GM18858 (cell line): ENCODE measurements at regions not wholly inside any gene's neighbourhood (a gene's known extent, or its start where the extent isn't known, plus 50 kb on each side); places are given as distances from the start of the nearest gene placed in this dataset.
"Not testable (repeated sequence)": the region's sequence is repeated elsewhere in the genome, so short reads cannot be mapped to it uniquely, and the experiment has no call there.

Experiments used
- ATAC-seq: cut with Tn5 transposase; IDR thresholded peaks from one replicate; pipeline ENCODE4 v1.9.1; 2021; ENCODE audit not compliant: unreplicated experiment

DNA sequence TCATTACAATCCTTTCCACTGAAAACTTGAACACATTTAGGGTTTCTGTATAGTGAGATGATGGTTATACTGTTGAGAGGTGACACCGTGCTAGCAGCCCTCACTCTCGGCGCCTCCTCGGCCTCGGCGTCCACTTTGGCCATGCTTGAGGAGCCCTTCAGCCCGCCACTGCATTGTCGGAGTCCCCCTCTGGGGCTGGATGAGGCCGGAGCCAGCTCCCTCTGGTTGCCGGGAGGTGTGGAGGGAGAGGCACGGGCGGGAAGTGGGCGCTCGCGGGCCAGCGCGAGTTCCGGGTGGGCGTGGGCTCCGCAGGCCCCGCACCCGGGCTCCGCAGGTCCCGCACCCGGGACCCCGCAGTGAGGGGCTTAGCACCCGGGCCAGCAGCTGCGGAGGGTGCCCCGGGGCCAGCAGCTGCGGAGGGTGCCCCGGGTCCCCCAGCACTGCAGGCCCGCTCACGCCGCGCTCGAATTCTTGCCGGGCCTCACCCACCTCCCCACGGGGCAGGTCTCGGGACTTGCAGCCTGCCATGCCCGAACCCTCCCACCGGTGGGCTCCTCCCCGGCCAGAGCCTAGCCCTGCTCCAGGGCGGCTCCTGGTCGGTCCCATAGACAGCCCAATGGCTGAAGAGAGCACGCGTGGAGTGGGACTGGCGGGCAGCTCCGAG, 145.9 kb upstream of the ZNF608 start:
- ATAC-seq, result no peak

DNA sequence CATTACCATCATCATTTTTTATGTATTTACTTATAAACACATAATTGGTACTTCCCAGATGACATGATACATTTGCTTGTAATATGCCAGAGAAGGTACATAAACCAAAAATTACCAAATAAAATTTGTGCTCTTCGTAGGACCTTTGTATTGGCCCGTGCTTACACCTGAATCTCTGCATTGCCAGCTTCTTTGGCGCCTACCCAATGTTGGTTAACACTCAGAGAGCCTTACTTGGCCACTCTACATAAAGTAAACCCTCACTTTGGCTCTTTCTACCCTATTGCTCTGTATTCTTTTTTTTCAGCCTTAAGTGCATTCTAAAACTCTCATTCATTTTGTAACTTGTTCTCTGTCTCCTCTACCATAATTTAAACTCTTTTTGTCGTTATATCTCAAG, 148.1 kb upstream of the ZNF608 start:
- ATAC-seq, result no peak

DNA sequence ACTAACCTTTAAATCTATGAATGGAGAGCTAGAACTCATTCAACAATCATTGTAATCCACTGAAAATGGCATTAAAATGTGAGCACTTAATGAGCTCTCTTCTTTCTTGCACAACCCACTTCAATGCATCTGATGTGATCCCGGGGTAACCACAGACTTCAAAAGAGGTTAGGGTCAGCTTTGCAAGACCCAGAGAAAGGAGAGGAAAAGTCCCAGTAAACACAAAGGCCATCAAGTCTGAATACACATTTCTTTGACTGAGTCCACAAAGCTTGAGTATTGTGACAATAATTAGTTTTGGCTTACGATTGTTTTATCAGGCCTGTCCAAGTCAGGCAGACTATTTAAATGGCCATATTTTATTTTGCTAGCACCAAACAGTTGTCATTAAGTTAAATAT, 148.8 kb upstream of the ZNF608 start:
- no peak for ATAC-seq

DNA sequence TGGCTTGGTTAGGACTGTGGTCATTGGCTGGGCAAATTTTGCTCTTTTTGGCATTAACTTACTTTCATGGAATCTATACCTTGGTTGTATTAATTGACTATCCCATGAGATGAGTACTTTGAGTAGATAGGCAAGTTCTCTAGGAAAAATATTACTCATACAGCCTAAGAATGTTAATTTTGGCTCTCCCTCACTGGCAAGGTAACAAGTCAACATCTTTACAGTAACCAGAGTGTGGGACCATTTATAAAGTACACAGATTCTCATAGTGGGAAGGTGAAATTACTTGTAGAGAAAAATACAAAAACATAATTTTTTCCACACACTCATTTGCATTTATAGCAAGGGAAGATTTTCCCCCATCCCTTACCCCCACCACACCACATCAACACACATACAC, 154.6 kb upstream of the ZNF608 start:
- no peak for ATAC-seq

DNA sequence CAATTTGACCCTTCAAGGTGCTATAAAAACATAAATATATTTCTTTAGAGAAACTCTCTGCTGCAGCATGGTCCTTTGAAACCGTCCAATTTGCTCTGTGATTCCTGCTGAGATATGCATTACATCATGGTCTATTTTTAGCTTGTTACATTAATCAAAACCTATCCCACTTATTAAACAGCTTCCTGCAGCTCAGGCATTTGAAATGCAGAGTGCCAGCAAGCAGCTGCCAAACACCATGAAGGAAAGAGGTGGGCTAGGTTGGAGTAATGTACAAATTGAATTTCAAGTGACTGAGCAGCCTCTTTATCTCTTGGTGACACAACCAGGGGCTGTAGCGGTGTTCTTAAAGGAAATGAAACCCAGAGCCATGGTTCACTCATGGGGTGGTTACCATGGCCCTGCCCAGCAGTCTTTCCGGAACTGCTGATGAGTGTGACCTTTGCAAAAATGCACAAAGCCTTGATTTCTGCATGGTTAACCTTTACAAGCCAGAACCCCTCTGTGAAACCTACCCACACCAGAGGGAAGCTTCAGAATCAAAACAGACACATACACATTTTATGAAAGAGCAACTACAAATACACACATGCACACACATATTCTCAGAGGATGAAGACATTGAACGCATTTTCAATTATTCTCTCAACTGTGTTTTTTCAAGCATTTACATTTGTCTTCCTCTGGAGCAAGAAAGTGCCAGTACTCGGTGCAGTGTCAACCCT, 155.8 kb upstream of the ZNF608 start:
- ATAC-seq, result peak; percentile 97

DNA sequence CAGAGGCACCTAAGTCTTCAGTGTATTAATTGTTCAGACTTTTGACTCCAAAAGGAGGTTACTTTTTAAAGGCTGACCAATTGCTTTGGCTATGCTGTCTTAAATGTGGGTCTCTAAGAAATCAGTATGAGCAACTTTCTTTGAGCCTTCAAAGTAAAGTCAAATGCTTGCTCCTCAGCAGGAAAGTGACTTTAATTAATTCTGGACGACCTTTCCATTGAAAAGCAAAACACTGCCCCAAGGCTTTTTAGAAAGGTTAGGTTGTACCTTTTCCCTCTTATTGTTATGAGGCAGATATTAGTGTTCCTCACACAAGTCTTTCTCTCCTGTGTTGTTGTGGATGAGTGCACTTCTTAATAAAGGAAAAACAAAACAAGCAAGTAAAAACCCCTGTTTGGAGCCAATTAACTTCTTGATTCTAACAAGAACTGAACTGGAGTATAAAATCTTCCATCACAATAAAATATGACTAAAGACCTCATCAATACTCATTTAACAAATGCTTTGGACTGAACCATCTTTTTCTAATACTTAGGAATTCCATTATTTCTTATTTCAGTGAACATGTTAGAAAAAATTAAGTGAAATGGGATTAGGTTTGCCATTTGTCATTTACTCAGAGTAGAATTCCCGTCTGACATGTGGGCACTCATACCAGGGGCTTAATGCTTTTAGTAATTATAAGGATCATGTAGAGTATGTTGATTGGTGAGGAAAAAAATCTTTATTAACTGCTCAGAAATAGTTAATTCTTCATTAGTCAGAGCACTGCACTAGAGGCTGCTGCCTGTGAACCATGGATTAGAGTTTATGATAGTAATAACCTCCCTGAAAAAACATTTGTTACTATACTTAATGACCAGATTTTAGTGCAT, 159.1 kb upstream of the ZNF608 start:
- no peak for ATAC-seq

DNA sequence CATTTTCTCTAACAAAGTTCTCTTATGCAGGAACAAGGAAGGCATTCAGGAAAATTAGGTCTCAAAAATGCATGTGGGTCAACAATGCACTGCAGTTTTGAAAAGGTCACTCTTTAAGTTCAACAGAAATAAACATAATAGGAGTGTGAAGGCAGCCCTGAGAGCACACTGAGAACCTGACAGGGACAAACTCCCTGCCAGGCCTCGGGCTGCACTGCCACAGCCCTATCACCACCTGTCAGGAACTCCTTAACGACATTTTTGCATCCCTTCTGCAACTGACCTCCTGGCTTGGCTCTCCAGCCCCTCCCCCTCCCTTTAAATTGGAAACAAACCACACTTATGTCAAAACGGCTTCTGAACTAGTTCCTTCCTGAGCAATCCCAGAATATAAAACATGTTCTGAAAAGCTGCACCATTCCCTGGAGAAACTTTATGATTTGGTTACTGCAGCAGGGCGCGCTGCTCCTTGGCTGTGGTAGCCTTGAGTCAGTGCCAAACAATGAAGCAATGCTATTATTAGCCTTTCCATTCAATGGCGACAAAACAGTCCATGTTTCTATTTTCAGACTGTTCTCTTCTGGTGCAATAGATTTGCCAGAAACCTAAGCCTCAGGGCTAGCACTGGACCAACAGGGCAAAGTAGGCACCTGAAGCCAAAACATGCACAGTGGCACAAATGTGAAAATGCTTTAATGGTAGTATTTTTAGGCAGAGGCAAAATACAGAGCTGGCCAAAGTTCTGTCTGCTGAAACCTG, 160.1 kb upstream of the ZNF608 start:
- ATAC-seq, result no peak

DNA sequence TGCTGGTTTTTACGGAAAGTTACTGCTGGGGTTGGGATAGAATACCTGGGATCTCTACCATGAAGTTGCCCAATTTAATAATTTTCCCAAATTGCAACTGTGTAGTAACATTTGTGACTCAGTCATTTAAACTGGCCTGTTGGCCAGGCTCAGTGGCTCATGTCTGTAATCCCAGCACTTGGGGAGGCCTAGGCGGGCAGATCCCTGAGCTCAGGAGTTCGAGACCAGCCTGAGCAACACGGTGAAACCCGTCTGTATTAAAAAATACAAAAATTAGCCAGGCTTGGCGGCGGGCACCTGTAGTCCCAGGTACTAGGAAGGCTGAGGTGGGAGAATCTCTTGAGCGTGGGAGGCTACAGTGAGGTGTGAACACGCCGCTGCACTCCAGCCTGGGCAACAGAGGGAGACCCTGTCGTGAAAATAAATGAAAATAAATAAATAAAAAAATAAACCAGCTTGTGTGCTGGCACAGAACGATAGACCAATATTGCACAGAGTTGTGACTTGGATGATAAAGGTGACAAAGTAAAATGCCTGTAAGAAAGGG, 160.7 kb upstream of the ZNF608 start:
- ATAC-seq, result no peak

DNA sequence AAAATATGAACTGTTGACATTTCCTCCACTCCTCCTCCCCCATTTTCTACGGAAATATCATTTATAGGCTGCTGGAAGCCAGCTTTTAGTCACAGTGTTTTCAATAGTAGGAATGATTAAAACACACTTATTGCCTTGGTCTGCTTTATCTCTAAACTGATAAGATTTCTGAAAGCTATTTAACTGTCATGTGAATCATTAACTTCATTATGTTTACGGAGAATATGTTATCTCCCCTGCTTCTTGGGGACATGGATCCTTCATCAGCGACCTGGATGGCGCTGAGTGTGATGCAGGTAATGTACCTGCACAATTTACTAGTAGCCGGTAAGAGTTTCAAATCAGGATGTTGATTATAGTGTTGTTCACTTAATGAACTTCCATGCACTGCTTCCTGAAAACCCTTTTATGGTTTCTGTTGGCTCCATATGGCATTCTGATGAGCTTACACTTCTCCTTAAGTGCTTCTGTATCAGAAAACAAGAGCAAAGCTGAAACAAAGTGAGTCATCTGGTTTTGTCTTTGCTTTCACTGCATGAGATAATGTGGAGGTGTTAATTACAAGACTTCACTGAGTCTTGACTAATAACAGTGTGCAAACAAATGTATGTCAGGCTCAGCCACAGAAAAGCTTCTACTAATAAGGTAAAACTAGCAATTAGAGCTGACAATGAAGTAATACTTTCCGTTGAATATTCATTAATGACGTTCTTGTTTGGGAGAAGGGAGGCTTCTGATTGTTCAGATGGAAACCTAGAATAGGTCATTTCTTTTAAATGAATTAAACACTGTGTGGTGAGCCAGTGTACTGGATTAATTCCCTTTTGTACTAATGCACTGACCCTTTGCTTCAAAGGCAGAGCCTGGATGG, 162.4 kb upstream of the ZNF608 start:
- ATAC-seq, result peak; percentile 83

DNA sequence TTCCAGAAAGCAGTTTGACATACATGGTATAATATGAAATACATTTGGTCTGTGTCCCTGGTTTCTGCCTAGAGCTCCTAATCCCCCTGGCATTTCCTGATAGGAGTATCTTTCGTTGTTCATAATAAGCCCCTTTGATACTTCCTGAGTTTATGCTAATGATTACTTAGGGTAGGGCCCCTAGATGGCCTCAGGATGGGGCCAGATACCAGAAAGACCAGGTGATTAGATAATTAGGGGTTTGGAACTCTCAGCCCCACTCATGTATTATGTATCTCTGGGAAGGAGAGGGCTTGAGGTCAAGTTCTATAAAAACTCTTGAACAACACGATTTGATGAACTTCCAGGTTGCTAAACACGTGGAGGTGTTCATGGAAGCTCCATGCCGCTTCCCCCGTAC, 163.3 kb upstream of the ZNF608 start:
- no peak for ATAC-seq

DNA sequence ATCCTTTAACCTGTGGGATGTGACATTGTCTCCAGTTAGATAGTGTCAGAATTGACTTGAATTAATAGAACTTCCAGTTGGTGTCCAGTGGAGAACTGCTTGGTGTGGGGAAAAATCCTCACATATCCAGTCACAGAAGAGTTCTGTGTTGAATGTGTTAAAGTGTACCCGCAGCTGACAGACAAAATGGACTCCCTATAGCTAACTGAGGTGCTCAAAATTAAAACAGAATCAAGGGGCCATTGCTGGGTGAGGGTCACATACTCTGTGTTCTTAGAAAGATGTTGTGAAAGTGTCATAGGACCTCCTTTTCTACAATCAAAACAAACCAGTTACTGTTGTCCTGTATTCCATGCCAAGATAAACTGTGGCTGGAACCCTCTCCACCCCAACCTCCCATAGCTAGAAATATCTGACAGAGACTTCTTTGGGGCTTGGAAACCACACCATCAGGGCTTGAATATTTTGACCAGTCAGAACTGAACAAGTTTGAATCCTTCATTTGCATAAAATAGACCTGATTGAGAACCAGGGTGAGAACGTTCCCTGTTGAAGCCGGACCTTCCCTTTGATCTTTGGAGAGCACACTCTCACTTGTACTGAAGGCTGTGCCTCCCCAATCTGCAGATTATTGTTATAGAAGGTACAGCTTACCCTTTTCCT, 164.0 kb upstream of the ZNF608 start:
- ATAC-seq, result peak; percentile 29

DNA sequence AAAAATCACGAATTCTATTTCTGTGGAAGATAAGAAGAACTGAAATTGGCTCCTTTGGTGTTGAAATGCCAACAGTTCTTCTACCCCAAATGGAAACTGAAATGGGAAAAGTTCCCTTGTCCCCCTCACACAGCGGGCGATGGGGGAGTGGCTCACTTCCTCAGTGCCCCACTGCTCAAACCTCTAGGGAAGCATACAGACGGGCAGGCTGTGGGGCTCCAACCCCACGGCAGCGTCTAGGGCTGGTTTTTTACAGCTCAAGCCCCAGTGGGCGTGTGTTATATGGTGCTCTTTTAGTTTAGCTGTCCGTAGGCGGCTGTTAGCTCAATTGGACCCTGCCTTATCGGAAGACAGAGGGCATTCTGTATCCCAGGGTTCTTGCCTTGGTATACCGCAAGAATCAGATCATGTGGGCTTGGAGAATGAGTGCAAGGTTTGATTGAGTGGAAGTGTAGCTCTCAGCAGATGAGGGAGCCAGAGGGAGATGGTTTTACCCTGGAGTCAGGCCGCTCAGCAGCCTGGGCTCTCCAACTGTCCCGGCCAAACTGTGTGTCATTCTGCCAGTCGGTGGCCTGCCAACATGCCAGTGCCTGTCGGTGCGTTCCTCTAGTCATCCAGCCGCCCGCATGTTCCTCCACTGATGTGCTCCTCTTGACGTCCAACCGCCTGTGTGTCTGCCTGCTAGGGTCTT, 166.3 kb upstream of the ZNF608 start:
- ATAC-seq, result no peak

DNA sequence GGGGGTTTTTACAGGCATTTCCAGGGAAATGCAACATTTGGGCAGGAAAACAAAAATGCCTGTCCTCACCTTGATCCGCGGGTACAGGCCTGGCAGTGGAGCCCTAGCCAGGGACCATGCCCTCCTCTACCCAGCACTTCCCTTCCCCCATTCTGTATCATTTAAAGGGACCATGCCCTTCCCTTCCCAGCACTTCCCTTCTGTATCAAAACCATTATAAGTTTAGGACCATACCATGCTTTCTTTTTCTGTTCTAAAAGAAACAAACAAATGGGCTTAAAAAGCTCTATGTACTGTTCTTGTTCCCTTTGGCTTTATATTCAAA, 166.9 kb upstream of the ZNF608 start:
- no peak for ATAC-seq

DNA sequence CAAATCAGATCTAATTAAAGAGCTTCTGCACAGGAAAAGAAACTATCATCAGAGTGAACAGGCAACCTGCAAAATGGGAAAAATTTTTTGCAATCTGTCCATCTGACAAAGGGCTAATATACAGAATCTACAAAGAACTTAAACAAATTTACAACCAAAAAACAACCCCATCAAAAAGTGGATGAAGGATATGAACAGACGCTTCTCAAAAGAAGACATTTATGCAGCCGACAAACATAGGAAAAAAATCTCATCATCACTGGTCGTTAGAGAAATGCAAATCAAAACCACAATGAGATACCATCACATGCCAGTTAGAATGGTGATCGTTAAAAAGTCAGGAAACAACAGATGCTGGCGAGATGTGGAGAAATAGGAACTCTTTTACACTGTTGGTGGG, 169.9 kb upstream of the ZNF608 start:
- ATAC-seq, result not testable (repeated sequence)

DNA sequence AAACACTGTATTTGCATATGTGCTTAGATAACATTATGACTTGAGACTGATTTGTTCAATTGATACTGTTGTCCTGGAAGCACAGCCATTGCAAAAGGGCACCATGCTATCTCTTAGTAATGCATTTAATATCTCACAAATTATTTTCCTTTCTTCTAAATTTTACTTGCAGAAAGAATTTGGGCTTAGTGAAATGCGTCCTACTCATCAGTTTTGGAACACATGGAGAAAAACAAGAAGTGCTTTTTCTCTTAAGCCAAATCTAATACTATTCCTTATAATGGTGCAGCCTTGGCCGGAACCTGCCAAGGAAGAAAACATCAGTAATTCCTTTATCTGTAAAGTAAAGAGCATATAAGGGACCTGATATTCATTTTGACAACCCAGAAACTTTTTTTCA, 172.2 kb upstream of the ZNF608 start:
- ATAC-seq, result no peak

DNA sequence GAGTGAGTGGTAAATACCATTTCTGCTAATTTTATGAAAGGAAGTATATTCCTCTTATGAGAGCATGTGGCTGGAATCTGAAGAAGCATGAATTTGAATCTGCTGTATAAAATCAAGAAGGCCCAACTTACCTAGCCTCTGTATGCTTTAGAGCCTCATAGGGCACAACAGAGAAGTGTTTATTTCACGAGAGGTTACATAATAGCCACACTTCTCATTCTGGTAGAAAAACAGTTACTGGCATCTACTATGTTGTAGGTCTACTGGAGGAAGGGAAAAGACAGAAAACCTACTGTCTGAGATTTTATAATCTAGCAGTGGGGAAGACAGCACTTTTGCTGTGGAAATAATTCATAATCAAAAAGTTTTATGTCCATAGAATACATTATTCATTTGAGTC, 172.6 kb upstream of the ZNF608 start:
- ATAC-seq, result no peak

DNA sequence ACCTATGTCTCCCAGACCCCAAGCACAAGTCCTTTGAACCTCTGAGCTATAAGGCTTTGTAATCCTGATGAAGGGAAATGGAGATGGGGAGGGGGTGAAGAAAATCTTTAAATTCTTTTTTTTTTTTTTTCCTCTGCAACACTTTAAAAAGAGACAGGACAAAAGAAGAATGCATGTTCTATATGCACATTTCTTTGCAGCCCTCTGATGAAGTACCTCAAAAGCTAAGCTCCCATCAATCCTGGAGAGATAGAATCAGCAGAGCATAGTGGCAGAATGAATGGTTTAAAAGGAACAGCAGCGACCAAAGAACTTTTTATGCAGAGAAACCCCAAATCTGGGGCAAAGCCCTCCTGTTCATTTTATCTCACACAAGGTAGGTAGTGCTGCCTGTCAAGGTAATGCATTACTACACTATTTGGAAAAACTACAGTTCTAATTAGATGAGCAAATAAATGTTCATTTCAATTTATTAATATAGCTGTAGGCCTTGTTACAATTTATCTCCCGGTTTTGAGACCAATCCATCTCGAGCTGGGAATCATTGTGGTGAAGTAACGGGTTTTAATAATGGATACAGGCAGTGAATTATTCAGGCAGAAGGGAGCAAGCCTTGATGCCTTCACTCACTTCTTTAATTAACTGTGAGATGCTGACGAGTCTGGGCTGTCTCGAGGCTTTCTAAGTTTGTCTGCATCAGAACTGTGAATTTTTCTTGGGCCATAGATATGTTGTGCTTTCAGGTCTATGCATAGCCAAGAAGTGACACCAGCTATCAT, 173.5 kb upstream of the ZNF608 start:
- ATAC-seq, result no peak
